NCI-H2227 (cell line): ENCODE measurements at regions not wholly inside any gene's neighbourhood (a gene's known extent, or its start where the extent isn't known, plus 50 kb on each side); places are given as distances from the start of the nearest gene placed in this dataset.
"Not testable (repeated sequence)": the region's sequence is repeated elsewhere in the genome, so short reads cannot be mapped to it uniquely, and the experiment has no call there.

Experiments used
- DNase-seq: peaks from one replicate; lab custom pipeline; 2025; ENCODE audit not compliant: unreplicated experiment; lab: John Stamatoyannopoulos, UW

- DNase-seq, result no peak
Measured at GRCh38 chr3:44117736-44118135, 124.0 kb upstream of the TOPAZ1 start.

GRCh38 chr3:44120721-44121582, 120.7 kb upstream of the TOPAZ1 start:
- no peak for DNase-seq

DNA sequence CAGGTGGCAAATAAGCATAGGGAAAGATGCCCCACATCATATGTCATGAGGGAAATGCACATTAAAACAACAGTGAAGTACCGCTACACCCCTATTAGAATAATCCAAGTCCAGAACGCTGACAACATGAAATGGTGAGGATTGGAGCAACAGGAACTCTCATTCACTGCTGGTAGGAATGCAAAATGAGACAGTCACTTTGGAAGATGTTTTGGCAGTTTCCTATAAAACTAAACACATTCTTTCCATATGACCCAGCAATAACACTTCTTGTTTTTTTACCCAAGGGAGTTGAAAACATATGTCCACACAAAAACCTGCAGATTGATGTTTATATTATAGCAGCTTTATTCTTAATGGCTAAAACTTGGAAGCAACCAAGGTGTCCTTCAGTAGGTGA, 116.4 kb upstream of the TOPAZ1 start:
- no peak for DNase-seq

GRCh38 chr3:44125882-44126281, 115.8 kb upstream of the TOPAZ1 start:
- DNase-seq, result no peak

DNA sequence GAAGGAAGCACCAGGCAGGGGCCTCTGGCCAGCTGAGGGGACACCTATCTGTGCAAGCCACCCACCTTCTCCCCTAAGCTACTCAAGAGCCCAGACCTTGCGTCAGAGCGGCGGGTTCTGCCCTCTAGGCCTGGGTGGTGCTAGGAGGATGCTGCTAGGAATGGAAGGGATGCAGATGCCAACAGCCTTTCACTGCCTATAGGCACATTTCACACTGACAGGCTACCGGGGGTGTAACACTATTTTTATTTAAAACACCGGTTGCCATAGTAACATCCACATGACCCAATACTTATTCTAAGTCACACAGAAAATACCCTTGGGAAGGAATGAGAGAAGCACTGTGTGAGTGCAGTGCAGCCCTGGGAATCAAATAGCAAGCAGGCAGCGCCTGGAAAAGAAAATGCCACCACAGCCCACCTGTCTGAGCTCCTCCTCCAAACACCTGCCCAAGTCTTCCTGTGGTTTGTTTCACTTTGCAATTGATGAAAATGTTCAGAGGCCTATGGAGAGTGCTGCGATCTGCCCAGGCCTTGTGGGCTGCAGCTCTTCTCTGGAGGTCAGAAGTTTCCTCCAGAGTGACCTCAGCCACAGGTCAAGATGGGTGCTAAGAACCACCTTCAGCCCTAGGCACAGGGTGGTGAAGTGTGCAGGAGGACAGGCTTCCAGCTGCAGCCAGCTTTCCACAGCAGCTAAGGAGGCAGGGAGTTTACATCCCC, 113.5 kb upstream of the TOPAZ1 start:
- DNase-seq, result peak; percentile 4

- no peak for DNase-seq
Measured at GRCh38 chr3:44130249-44130648, 111.4 kb upstream of the TOPAZ1 start.

DNA sequence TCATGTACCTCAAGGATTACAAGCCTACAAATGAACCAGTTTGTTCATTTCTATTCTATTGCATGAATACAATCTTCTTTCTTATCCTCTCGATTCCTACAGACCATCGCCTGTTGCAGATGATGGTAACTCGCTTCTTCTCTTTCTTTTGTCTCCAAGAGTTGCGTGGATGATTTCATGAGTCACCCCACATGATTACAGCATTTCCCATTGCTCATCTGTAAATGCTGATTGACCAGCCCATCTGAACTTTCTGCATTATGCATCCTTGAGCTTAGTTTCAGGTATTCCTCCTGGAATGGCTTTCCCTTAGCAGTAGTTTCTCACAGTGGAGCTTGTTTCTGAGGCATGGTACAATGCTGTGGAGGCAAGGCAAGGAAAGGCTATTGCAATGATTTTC, 109.6 kb upstream of the TOPAZ1 start:
- DNase-seq, result no peak

GRCh38 chr3:44132593-44132992, 109.1 kb upstream of the TOPAZ1 start:
- no peak for DNase-seq

DNA sequence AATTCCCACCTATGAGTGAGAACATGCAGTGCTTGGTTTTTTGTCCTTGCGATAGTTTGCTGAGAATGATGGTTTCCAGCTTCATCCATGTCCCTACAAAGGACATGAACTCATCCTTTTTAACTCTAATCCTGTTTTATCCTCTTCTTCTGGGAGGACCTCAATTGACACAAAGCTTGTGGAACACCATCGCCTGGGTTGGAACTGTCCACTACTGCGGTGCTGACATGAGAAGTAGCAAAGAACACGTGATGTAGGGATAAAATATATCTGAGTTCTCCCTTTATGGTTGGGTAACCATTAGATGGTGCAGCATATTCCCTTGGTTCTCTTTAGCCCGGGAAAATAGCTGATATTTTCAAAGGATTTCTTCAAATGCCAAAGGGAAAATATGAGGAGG, 105.3 kb upstream of the TOPAZ1 start:
- DNase-seq, result no peak

- no peak for DNase-seq
Measured at GRCh38 chr3:44146073-44146472, 95.6 kb upstream of the TOPAZ1 start.

DNA sequence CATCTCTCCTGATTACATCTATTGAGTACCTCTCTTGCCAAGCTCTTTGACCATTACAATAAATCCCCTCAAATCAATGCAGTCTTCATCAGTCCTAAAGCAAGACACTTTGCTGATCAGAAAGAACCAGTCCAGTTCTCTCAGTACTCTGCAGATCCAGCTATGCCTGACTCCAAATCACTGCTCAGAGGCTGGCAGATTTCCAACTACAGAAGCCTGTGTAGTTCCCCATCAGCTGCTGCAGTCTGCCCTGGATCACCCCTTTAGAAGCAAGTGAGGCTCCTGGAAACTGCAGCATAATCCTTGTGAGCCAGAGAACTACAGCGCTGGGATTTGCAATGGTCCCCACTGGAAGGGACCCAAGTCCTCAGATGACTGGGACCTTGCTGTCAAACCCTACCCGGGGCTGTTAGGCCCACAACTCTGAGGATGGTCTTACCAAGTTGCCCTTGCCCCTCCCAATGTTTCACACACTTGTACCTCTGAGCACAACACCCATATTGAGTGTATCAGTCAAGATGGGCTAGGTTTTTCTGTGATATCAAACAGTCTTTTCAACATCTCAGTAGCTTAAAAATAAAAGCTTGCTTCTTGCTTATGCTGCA, 81.9 kb upstream of the TOPAZ1 start:
- DNase-seq, result no peak

DNA sequence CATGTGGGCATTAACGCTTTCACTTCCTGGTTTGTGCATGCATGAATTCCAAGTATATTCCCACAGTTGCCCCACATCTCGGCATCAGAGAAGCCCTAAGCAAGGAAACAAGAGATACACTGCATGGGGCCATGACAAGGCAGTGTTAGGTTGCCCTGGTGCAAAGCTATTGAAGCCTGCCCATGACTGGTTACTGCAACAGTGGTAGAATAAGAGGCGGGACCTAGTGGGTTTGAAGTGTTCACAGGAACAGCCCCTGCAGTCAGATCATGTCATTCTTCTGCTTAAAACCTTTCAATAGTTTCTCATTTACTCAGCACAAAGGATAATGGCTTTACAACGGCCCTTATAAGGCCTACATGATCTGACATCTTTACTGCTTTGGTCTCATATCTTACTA, 80.9 kb upstream of the TOPAZ1 start:
- DNase-seq, result no peak

DNA sequence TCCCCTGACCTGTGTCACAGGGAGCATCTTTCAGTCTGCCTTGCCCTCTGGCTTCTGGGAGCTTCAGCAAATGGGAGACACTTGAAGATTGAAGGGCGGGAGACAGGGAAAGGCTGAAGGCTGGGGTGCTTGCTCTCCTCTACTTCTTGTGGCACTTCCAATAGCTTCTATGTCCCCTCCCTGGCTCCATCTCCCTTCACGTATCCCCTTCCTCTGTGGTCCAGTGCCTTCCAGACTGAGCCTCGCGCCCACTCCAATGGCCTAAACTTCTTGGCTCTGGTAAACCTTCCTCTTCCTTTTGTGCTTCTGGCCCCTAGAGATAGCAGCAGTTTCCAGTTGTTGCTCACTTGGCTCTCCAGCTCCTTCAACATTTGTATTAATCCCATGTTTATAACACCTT, 69.8 kb upstream of the TOPAZ1 start:
- DNase-seq, result no peak

DNA sequence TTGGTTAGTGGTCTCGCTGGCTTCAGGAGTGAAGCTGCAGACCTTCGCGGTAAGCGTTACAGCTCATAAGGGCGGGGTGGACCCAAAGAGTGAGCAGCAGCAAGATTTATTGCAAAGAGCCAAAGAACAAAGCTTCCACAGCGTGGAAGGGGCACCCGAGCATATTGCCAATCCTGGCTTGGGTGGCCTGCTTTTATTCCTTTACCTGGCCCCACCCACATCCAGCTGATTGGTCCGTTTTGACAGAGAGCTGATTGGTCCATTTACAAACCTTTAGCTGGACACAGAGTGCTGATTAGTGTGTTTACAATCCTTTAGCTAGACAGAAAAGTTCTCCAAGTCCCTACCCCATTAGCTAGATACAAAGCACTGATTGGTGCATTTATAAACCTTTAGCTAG, 69.0 kb upstream of the TOPAZ1 start:
- not testable (repeated sequence) for DNase-seq

DNA sequence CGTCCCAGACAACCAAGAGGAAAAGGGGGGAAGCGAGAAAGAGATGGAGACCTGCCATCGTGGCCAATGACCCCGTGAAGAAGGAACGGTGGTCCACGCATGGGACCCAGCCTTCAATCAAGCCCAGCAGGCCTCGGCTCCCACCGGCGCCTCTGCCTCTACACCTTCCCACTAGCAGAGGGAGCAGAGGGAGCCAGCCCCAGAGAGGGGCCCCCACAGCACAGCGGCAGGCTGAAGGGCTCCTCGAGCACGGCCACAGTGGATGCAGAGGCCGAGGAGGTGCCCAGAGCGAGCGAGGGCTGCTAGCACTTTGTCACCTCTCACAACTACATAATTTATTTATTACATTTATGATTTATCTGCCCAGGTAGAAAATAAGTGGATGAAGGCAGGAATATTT, 68.4 kb upstream of the TOPAZ1 start:
- DNase-seq, result no peak

DNA sequence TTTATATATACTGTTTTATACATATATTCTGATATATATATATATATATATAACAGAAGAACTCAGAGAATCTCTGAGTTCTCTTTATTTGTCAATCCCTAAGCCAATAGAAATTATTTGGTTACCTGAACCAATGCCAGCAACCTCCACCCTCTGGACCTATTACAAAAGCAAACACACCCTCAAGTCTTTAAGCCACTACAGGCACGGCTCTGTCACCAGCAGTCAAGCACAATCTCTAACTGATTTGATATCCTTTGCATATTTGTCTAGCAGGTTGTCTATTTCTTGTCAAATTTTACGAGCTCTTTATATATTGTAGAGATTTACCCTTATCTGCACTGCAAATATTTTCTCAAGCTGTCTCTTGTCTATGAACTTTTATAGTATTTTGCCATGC, 66.6 kb upstream of the TOPAZ1 start:
- DNase-seq, result no peak

GRCh38 chr3:44179246-44179645, 62.4 kb upstream of the TOPAZ1 start:
- DNase-seq, result no peak

DNA sequence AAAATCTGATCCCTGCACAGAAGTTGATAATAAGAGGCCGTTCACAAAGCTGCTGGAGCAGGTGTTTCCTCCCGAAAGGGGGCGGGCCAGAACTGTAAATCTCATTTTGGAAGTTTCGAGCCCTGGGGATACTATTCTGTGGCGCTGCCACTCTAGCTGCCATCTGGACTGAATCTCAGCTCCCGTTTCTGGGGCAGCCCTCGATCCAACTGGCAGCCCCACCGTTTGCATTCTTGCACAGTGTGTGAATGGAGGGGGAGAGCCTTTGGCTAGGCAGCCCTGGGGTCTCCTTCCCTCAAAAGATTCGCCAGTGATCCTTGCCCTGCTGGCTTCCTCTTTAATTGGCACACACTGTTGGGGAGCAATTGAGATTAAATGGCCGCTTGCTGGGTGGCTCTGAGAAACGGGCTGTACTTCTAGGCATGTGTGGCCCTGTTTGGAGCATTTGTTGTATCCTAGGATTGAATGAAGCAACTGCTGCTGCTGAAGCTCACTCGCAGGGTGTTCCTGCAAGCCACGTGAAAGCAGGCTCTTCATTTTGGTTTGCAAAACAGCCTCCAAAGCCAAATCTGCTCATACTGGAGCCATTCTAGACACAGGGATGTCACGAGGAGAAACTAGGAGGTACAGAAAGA, 57.2 kb upstream of the TOPAZ1 start:
- DNase-seq, result peak; percentile 22

DNA sequence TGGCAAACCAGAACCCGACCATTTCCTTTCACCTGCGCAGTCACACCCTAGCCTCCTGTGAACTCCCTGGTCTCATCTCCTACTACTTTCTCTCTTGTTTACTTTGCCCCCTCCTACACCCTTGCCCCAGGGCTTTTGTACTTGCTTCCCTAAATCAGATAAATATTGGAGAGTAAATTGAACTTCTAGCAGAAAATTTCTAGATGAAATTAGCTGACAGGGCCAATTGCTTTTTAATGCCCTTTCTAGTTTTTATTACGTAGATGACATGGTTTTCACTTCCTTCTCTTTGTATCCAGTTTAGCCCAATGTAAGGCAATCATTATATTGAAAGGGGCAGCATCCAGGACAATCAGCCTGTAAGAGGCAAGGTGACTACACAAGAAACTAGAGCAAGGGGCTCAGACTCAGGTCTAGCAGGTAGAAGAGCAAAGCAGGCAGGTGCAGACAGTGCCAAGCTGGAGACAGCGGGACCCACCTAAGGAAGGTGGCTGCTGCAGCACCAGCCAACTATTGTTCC, 56.2 kb upstream of the TOPAZ1 start:
- DNase-seq, result no peak

DNA sequence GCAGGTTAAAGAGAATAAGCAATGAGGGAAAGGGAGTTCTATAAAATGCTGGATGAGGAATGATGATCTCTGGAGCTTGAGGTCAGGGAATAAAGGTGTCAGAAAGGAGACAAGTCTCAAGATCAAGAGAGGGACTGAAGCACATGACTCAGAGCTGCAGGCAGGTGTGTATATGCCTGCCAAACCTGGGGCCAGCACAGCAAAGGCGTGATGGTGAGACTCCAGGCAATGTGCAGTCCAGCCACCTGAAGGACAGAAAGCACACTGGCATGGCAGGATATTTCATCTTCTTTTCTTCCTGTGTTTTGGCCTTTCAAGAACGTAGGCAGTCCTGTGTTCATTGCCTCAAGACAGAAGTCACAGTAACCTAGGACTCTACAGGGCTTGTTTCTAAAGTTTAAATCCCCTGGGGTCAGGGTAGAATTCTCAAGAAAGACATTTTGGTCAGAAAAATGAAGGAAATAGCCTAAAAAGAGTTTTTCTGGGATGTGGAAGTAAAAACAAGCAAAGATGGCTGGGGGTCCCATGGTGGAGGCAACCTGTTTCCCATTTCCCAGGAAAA, 55.5 kb upstream of the TOPAZ1 start:
- no peak for DNase-seq

- no peak for DNase-seq
Measured at GRCh38 chr3:44186712-44187111, 55.0 kb upstream of the TOPAZ1 start.
